ENCODE measurements at regions not wholly inside any gene's neighbourhood (a gene's known extent, or its start where the extent isn't known, plus 50 kb on each side); places are given as distances from the start of the nearest gene placed in this dataset.

- TF ChIP-seq POLR2A (IDR thresholded peaks at IDR 0.05; ENCODE audit: low read depth, low read length) (no peak), JUN (IDR thresholded peaks at IDR 0.05; ENCODE audit: borderline replicate concordance, insufficient read depth, insufficient read length, low read depth) (no peak)
- TF ChIP-seq, protein P1, sequence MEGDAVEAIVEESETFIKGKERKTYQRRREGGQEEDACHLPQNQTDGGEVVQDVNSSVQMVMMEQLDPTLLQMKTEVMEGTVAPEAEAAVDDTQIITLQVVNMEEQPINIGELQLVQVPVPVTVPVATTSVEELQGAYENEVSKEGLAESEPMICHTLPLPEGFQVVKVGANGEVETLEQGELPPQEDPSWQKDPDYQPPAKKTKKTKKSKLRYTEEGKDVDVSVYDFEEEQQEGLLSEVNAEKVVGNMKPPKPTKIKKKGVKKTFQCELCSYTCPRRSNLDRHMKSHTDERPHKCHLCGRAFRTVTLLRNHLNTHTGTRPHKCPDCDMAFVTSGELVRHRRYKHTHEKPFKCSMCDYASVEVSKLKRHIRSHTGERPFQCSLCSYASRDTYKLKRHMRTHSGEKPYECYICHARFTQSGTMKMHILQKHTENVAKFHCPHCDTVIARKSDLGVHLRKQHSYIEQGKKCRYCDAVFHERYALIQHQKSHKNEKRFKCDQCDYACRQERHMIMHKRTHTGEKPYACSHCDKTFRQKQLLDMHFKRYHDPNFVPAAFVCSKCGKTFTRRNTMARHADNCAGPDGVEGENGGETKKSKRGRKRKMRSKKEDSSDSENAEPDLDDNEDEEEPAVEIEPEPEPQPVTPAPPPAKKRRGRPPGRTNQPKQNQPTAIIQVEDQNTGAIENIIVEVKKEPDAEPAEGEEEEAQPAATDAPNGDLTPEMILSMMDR (IDR thresholded peaks at IDR 0.05; ENCODE audit: extremely low read depth in 1 of 2, insufficient read depth in 1 of 2, low read depth in 1 of 2, low read length in 2 of 2) = no peak
These were observed 195.8 kb downstream of the CDRT15L2 start for GRCh38 chr17:20775331-20775730.

All from endothelial cell of umbilical vein (primary cell).